ENCODE measurements at regions not wholly inside any gene's neighbourhood (a gene's known extent, or its start where the extent isn't known, plus 50 kb on each side); places are given as distances from the start of the nearest gene placed in this dataset.
"Not testable (repeated sequence)": the region's sequence is repeated elsewhere in the genome, so short reads cannot be mapped to it uniquely, and the experiment has no call there.

DNA sequence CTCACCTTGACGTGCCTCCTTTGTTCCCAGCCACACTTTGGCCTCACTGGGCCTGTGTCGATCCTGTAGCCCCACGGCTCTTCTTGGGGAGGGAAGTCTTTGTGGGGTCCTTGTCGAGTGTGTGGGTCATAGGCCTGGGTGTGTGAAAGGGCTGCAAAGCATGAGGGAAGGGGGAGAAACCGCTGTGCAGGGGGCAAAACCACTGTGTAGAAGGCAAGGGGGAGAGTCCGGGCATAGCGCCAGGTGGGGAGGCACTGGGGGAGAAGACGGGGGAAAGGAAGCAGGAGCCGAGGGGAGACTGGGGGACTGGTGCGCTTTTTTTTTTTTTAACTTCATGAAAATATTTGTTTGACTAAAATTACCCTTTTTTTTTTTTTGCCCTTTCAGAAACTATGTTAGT, 65.1 kb upstream of the RASD2 start:
- no peak for DNase-seq (ENCODE audit: low spot score)

DNA sequence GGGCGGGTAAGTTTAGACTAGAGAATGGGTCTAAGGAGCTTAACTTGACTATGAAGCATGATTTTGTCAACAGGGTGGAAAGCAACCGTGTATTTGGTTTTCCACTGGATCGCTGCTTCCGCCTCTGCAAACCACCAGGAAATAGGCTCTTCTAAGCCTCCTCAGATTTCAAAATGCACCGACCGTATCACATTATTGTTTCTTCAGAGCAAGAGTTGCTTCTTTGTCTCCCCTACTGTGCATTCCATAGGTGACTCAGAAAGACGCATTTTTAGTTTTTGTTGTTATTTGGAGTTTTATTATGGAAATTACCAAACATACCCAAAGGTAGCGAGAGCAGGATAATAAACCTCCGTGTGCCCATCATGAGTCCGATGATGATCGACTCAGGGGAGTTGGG, 64.3 kb upstream of the RASD2 start:
- no peak for DNase-seq (ENCODE audit: low spot score)

DNA sequence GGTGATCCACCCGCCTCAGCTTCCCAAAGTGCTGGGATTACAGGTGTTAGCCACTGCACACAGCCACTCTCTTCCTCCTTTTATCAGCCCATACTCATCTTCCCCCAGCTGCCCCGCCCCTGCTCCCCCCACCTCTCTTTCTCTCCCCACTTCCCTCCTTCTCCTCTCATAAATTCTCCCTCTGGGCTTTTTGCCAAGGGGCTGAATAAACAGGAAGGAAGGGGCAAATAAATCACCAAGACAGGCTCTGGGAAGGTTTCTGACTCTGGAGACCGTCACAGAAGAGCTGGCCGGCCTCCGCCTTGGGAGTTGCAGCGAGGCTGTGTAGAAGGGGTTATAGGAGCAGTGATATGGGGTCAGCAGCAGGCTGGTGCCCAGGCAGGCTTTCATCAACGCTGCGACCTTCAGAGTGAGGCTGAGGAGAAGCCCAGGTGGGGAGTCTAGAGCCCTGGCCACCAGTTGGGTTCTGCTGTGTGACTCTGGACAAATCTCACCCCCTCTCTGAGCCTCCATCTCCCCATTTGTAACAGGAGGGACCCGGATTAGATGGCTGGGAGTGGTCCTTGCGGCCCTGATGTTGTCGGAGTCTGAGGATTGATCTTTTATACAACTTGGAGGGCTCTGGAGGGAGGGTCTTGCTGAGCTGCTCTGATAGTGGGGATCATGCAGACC, 62.6 kb upstream of the RASD2 start:
- DNase-seq (ENCODE audit: low spot score), result no peak

DNA sequence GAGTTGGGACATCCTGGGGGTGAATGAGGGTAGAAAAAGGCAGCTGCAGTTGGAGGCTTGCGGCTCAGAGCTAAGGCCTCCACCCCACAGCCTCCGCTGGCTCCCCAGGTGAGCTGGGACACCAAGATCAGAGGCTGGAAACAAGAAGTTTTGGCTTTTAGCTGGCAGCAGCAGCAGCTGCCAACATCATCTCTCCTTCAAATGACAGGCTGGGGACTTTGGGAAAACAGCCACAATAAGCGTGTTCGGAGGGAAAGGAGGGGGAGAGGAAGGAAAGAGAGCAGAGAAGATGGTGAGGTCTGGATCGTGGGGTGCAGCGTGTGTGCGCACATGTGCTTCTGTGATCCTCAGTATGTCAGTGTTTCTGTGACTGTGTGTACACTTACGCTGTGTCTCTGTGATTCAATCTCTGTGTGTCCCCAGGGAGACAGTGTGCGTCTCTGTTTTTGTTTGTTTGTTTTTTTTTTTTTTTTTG, 62.0 kb upstream of the RASD2 start:
- no peak for DNase-seq (ENCODE audit: low spot score)

DNA sequence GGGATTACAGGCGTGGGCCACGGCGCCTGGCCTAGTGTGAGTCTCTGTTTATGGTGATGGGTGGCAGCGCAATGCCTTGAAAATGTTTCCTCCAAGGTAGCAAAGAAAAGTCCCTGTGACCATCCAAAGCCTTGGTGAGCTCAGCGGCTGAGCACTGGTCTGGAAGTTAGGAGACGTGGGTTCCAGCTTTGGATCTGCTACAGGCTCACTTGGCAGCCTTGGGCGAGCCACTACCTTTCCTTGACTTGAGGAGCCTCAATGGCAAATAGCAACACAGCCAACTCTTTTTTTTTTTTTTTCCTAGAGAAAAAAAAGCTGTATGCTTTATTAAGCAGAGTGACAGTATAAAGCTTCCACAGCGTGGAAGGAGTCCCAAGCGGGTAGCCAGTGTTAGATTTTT, 61.3 kb upstream of the RASD2 start:
- DNase-seq (ENCODE audit: low spot score), result peak; percentile 25

DNA sequence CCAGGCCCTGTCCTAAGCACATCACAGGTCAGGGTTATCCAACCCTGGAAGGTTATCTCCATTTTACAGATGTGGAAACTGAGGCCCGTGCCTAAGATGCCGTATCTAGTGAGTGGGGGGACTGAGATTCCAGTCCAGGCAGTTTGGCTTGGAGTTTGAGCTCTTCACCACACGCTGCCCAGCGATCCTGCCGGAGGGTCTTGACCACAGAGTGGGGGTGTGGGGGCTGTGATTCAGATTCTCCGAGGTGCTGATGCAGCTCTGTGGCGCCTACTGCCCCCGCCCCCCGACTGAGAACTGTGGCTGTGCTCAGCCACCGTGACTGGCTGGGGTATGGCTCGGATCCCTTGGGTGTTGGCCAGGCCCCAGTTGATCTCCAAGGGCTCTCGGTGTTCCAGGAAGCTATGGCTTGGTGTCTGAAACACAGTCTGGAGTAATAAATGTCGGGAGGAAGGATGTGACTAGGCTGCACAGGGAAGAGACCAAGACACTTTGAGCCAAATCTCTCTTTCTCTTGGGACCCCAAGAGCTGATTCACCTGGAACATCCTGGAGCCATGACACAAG, 60.6 kb upstream of the RASD2 start:
- DNase-seq (ENCODE audit: low spot score), result peak; percentile 30

DNA sequence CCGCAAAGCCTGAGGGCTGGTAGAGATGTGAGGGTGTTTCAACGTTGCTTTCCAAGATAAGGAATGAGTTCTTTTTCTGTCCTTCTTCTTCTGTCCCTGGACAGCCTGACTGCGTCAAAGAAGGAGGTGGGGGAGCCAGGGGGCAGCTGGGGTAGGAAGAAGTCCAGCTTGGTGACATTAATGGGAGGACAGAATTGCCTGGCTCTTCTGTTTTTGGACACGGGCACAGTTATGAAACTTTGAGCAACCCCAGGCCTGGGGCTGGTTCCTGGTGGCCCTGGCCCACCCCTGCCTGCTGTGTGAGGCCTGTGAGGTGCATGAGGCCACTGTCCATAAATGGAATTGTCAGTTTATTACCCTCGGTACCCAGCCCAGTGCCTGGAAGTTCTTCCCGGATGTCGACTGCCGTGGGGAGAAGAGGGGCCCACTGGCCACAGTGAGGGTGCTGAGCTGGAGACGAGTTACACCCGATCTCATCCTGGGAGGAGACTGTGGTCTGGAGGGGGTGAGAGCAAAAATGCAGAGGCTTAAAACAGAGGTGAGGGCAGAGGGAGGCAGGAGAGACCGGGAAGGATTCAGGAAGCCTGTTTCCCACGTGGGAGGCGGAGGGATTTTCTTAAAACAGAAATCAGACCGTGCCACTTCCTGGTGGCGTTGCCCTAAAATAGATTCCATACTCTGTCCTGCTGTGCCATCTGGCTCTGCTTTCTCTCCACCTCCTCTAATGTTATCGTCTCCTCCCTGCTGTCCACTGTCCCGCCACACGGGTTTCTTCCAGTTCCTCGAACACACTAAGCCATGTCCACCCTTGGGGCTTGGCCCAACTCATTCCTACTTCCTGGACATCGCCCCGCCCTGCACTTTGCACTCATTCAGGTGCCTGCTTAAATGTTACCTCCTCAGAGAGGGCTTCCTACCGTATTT, 59.7 kb upstream of the RASD2 start:
- DNase-seq (ENCODE audit: low spot score), result no peak

DNA sequence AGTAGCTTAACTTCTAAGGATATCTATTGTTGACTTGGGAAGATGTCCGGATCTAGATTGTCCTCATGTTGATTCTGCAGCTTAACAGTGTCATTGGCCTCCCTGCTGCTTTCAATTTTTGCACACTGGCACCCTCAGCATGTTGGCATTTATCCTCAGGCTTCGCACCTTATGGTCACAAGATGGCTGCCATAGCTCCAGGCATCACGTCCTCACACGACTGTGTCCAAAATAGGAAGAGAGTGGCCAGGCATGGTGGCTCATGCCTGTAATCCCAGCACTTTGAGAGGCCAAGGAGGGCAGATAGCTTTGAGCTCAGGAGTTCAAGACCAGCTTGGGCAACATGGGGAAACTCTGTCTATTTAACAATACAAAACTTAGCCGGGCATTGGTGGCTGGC, 58.3 kb upstream of the RASD2 start:
- DNase-seq (ENCODE audit: low spot score), result no peak

DNA sequence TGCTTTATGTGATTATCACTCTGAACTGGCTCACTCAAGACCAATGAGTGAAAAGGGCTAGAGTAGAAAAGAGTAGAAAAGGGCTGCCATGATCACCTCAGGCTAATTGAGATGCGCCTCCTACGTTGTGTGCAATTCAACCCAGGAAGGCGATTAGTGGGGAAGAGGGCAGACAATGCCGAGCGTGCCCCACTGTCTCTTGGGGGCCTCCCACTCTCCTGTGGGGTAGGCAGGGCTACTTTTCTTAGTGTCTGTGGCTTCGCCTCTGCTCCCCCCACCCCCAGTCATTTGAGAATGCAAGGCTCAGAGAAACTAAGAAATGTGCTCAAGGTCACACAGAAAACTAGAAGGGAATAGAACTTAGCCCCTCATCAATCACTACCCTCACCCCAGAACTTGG, 57.7 kb upstream of the RASD2 start:
- no peak for DNase-seq (ENCODE audit: low spot score)

DNA sequence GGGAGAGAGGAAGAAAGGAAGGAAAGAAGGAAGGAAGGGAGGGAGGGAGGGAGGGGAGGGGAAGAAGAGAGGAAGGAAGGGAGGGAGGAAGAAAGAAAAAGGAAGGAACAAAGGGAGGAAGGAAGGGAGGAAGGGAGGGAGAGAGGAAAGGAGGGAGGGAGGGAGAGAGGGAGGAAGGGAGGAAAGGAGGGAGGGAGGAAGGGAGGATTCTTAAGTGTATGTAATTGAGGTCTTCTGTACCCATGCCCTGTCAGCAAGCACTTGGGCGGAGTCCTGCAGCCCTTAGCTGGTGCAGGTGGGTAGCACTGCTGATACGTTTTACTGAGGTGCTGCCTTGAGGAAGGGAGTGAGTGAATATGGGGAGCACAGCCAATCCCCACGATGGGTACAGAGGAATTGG, 56.9 kb upstream of the RASD2 start:
- DNase-seq (ENCODE audit: low spot score), result no peak

DNA sequence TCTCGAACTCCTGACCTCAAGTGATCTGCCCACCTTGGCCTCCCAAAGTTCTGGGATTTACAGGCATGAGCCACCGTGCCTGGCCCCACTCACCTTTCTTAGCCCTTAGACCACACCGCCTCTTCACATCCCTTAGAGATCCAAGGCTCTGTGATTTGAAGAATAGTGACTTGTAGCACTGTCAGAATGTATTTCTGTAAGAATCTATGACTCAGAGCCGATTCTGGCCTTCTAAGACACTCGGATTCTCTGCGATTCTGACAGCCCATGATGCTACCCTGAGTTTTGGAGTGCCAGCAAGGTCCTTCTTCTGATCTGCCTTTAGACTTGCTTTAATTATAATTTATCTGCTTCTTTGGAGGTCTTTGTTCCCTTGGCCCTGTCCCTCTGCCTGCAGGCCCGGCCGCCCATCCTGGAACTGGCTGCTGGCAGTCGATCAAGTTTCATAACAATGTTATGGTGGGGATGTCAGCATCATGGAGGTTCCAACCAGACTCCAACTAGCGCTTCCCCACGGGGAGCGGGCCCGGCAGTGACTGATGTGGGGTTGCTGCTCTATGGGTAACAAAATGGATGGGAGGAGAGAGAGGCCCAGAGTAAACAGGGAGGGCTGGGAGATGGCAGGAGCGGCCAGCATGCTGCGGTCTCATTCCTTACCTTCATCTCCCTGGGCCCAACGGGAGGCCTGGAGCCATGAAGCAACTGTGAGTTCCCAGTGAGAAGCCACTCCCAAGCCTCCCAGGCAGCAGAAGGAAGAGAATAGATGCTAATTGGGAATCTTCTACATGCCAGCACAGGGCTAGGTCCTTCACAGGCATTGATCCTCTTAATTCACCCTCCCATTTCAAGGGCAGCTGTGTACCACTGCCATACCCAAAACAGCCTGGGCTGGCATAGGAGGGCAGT, 55.7 kb upstream of the RASD2 start:
- DNase-seq (ENCODE audit: low spot score), result no peak

DNA sequence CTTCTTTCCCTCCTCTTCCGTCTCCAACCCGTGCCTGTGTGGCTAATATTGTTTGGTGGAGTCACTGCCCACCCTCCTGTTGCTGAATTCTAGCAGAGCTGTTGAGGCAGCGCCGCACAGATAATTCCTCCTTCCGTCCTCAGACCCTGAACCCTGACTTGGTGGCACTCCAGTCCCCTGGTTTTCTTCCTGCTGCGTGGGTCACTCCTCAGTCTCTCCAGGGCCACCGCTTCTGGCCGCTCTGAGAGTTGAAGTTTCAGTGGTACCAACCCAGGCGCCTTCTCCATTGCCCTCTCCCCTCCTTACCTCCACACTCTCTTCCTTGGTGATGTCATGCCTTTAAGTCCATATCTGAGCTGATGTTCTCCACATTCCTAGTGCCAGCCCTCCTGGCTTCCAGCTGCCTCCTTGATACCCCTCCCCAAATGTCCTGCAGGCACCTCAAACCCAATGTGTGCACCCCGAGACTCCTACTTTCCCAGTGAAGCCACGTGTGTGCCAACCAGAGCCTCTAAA, 54.5 kb upstream of the RASD2 start:
- DNase-seq (ENCODE audit: low spot score), result no peak

DNA sequence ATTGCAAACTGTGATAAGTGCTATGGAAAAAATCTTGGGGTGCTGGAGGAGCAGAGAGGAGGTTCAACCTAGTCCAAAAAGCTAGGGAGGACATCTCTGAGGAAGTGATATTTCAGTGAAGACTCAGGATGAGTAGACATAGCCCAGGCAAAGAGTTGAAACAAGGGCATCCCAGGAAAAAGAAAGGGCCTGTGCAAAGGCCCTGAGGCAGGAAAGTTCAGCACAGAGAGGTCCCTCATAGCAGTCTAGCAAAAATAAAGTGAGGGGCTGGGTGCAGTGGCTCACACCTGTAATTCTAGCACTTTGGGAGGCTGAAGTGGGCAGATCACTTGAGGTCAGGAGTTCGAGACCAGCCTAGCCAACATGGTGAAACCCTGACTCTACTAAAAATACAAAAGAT, 53.0 kb upstream of the RASD2 start:
- not testable (repeated sequence) for DNase-seq (ENCODE audit: low spot score)

DNA sequence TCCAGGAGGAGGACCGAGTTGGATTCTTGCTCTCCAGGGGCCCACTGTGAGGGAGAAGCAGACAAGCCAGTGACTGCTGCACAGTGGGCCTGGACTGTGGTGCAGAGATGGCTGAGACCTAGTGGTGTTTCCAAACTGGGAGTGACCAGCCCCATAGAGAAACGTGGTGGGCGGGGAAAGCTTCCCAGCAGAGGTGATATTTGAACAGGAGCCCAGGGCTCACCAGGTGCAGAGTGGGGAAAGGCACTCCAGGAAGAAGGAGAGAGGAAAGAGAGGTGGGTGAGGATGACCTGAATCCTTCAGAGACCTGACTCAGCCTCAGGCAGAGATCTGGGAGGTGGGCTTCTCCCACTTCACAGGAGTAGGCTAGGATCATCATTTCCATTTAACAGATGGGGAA, 52.1 kb upstream of the RASD2 start:
- DNase-seq (ENCODE audit: low spot score), result no peak

DNA sequence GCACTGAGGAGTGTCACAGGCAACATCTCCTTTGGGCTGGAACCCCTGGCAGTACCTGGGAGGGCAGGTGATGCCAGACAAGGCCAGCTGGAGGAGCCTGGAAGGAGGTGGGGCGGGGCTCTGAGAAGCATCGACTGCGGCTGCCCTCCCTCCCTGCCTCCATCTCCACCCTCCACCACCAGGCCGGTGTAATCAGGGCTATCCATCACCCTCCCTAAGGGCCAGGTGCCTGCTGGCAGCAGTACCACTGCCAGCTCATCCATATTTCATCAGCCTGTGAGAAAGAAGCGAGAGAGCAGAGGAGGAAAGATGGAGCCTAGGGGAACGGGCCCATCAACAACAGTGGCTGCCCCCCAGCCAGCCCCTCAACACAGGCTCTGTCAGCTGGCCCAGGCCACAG, 51.4 kb upstream of the RASD2 start:
- no peak for DNase-seq (ENCODE audit: low spot score)

Data from D341Med (cell line).